Head of caudate nucleus (tissue), 42 donors: ENCODE measurements at regions not wholly inside any gene's neighbourhood (a gene's known extent, or its start where the extent isn't known, plus 50 kb on each side); places are given as distances from the start of the nearest gene placed in this dataset.
A peak's percentile ranks its signal among the peaks of the same experiment; 100 is the strongest.

Source experiments
- DNase-seq, 42 donors: peaks; one replicate each; pipeline versions ENCODE4 v3.0.0 to v3.0.0-alpha.2; 2020 to 2021; ENCODE audit warnings: mixed read lengths in 7 of 42
- intact Hi-C: fragments of 100-400 bp; cut with DNase I; formaldehyde crosslinking; loops from one replicate; pipeline ENCODE4 v1.15.0; 2022

DNA sequence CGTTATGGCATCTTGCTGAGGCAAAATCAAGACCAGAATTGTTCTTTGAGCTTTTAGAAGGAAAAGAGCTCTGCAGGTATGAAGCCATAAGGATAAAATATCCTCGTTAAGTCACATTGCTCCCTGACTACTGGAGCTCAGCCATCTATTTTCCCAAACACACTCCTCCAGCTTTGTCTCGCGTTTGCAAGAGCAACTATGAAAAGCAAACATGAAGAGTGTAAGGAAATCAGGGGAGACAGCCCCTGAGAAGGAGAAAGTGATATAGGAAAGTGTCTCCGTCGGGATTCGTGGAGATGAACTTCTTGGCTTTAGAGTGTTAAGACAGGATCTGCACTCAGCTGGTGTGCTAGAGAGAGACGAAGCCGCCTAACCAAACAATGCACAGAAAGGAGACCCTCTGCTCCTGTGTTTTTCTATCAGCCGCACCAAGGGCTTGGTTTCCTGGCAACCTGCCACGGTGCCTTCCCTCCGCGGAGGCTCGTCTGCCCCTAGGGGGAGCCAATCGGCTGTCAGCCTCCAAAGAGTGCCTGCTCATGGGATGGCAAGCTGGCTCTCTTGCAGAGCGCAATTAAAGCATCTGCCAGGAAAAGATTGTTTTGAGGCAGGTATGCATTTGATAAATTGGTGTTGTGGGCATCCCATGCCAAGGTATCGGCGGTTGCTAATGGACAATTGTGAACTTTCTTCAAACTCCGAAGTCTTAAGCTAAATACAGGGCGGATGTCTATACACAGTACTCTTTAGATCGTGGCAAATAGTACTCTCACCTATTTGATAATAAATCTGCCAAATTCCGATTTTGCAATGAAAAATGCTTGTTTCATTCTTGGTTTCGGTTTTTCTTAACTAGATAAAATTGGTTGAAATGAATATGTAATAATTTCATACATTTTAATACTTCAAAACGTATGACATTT lies 603.2 kb downstream of the RNF144B start:
- intact Hi-C loops = no loop called here
- peak; percentile 54 to 93 (median 84) for DNase-seq

DNA sequence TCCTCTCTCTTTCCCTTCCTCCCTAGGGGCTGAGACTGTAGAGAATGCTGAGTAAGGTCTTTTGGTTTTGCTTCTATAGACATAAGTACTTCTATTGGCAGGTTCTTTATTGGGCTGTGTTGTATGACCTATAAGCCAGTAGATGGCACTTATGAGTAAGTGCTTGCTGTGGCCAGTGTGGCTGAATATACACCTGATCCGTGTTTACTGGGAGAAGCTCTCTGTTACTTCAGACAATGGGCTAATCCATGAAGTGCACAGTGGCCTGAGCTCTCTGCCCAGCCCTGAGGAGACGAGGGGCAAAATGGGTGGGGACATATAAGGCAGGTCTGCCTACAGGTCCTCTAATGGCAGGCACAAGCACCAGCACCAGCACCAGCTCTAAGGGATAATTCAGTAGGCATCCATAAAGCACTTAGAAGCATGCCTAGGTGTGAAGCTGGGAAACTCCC lies 610.3 kb downstream of the RNF144B start:
- intact Hi-C loops = no loop called here
- DNase-seq = no peak

DNA sequence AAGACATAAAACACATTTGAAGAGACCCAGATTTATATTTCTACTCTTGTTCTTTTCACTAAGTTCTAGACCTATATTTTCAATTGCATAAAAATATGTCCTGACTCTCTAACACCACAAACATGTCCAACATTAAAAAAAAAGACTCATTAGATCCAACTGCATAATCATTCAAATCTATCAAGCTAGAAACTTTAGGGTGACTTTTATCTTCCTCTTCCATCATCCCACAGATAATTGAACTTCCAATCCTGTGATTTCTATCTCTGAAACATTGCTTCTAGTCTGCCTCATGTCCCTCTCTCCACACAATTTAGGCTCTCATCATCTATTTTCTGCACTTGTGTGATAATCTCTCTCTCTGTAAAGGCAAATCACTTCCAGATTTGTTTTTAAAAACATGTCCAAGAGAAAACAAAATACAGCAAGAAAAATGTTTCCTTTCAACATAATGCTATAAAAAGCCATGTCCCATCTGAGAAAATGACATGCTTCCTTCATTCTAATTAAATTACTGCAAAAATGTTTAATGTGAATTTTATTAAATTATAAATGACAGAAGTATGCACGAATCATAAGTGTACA lies 615.9 kb downstream of the RNF144B start:
- no peak for DNase-seq
- intact Hi-C loops = no loop called here

DNA sequence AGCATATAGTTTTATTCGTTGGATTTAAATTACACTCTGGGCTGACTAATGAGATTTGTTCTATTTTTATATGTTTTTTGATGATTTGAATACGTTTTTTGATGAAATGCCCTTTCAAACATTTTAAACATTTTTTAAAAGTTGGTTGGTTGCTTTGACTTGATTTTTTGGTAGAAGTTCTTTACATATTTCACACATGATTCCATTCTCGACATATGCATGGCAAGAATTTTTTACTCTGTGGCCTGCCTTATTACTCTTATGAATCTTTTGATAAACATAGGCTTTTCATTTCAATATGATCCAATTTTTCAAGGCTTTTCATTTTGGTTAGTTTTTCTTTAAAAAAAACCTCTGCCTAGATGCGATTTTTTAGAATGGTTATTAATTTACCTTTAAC lies 617.0 kb downstream of the RNF144B start:
- intact Hi-C loops = no loop called here
- no peak for DNase-seq

DNA sequence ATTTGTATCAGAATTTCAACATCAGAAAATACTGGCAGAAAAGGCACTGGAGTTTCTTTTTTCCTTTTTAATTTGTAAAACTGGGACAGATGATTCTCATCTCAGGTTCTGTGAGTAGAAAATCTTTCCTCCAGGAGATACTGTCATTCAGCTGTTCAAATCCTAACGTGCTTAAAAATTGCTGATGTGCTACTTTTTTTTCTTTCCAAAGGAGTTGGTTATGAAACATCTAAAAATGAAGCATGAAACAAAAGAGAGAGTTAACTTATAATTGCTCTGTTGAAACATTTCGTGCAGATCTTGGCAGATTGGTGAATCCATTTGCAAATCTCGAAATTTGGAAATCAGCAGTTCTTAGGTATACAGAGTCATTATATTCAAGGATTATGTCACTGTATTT lies 622.6 kb downstream of the RNF144B start:
- no peak for DNase-seq
- intact Hi-C loops = no loop called here

DNA sequence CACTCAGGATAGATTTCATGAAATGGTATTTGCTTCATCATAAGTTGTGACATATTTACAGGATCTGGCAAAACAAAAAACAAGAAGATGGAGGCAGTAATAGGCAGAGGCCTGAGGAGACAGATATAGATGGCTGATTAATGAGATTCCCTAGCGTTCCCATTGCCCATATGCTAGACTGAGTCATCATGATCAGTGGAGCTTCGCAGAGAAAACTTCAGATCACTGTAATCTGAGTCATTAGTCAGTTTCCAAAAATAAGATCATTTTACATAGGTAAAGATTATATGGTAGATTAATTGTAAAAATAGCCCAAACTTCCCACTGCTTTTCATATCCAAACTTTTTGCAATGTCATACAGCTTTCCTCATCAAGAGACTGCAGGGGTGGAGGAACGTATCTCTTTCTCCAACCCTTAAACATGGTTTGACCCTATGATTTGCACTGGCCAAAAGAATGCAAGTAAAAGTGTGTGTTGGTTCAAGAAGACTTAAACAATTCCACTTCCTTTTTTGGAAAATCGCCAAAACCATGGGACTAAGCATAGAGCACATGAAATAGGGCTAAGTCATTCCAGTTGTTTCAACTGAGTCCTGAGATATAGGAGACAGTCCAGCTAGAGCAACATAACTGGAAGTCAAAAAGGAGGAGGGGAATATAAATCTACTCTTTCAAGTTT lies 626.0 kb downstream of the RNF144B start:
- intact Hi-C loops = no loop called here
- DNase-seq = no peak

DNA sequence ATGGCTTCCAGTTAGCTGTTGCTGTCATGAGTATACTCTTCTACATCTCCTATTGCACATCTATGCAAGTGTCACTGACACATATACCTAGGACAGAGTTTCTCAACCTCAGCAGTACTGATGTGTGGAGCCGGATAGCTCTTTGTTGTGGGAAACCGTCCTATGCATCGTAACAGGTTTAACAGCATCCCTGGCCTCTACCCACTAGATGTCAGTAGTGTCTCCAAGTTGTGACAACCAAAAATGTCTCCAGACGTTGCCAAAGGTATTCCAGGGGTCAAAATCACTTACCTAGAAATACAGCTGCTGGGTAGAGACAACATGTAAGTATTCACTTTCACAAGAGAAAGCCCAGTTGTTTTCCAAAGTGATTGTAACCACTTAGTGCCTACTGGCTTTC lies 637.6 kb downstream of the RNF144B start:
- intact Hi-C loops = no loop called here
- DNase-seq = peak in 11 of 42 donors; percentile 7 to 60 (median 34)

DNA sequence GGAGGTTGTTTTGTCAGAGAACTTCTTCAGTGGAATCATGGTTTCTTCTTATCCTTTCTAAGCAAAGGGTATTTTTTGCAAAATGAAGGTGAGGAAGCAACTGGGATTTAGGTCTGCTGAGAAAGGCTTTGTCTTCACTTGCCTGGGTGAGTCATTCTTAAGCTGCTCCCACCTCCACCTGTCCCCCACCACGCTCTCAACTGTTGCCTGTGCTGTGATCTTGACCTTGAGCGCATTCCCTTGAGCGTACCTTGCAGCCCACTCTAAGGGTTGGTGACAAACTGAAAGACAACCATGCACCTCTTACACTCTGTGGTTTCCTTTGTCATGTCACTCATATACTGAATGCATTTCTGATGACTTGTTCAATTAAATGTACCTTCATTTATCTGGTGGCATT lies 641.1 kb downstream of the RNF144B start:
- peak in 34 of 42 donors; percentile 5 to 85 (median 41) for DNase-seq
- intact Hi-C loops = no loop called here

DNA sequence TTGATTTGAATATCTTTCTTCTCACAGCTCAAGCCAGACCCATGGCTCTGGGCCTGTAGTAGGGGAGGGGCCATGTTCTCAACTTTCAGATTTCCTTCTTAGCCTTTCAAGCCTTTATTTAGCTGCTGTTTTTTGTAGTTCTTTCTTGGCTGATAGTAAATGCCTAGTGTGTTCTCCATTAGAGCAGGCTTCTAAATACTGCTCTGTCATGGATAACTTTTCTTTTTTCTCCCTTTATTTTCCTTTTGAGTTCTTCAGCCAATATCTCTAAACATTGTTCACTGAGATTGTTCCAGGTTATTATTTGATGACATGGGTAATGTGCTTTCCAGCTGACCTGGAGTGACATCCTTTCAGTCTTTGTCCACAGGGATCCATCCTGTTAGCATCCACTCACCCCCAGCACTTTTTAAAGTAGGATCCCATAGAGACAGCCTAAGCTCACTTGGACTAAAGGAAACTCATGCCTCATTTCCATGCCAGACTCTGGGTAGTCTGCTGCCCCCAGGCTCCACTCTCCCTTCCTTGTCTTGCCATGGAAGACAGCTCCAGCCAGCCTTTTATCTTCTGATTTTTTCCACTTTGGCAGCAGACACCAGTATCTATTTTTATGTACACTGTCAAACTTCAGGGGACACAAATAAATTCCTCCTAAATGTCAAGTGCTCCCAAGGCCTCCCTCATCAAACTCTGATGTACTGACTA lies 645.6 kb downstream of the RNF144B start:
- intact Hi-C loops = no loop called here
- DNase-seq = peak in 4 of 42 donors; percentile 5 to 45 (median 18)

DNA sequence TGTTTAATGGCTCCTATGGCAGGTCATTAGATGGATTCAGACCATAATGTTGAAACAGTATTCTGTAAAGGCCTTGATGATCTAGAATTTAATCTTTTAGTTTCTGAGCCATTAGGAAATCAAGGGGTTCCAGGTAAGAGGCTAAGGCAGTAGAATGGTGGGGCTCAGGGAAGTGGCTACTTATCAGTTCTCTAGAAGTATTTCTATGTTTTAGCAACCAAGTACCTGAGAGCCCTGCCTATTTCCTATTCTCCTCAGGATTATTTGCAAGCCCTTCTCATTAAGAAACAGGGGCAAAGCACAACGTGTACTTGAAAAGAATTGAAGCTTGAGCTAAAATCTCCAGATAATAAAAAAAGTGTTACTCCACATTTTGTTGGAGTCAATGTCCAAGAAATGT lies 646.5 kb downstream of the RNF144B start:
- no peak for DNase-seq

DNA sequence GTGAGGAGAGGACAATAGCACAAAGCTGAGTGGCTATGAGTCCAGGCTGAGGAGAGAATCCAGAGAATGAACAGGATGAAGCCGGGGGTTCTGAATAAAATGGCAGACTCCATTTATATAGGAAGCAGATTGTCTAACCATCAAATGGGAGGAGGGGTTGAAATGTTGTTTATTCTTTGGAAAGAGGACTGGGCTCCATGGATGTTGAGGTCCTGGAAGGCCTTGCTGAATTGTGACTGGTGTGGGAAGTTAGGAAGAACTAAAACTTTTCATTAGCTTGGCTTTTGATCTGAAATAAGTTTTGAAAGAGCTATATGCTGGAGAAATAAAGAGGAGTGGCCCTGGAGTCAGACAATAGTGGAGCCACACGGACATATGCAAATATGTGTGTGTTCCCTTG lies 647.8 kb downstream of the RNF144B start:
- DNase-seq = no peak
- intact Hi-C loops = no loop called here

More for the DNA sequence above, 646.5 kb downstream of the RNF144B start:
- intact Hi-C loops = no loop called here

DNA sequence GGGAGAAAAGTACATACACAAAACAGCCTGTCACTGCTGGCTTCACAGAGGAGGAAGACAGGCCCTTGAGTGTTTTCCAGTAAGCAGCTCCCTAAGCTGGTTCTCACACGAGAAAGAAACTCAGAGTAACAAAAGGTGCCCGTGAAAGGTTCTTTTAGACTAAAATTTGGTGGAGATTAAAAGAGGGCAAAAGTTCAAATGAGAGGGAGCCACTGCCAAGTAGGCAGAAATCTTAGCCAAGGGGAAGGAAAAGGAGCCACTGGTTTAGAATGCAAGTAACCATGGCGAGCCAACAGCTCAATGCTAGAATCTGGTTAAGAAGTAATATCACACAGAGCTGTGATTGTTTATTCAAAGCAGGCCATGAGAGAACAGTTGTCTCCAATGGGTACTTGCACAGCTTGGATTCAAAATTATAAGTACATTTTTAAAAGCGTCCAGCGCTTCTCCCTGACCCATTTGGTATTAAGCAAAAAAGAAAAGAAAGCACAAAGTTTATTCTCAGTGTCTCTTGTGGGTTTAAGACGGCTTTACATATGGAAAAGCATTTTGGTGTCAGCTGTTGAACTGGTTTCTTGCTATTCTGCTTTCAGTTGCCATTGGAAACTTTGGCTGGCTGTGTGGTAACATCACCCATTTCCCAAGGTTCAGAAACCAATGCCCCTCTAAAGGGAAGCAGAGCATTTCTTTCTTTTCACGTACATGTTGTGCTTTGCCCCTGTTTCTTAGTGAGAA lies 648.5 kb downstream of the RNF144B start:
- peak in 16 of 42 donors; percentile 7 to 65 (median 26) for DNase-seq
- intact Hi-C loops = no loop called here

DNA sequence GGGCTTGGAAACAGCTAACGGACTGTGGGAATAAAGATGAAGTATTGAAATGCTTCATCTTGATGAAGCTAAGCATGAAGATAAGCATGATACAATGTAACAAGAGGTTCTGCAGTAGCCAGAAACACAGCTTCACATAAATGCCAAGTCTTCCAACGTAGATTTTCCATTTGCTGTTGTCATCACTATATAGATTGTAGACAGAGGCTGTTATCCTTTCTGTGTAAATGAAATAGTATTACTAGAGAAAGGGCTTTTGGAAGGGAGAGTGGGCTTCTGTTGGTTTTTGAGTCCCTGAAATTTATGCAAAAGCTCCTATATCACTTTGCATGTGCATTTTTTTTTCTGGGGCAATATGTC lies 649.0 kb downstream of the RNF144B start:
- no peak for DNase-seq
- intact Hi-C loops = no loop called here

DNA sequence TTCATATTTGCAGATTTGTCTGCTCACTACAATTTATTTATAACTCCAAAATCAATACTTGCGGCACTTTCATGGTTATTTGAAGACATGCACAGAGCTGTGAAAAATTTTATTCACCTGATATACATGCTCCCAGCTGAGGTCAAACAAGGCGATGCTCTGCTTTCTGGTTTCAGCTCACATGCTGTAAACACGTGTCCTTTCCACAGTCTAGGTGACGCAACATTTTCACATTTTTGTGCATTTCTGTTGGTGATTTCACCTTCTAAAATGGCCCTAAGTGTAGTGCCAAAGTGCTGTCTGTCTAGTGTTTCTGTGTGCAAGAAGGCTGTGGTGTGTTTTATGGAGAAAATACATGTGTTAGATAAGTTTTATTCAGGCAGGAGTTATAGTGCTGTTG lies 650.5 kb downstream of the RNF144B start:
- no peak for DNase-seq
- intact Hi-C loops = no loop called here

DNA sequence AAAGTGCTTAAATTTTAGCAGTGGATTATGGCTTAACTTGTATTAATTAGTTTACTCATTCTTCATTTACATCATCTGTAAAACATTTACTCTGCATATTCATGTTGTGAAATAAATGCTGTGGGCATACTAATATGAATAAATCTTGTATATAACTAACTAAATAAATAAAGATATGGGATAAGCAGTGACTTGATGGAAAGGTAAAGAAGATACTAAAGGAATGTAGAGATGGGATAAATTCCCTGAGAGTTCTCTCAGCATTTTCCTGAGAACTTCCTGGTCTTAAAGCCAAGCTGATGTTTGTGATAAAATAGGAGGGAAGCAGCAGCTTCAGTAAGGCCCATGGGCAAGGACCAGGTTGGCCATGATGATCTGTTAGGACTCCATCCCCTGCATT lies 652.1 kb downstream of the RNF144B start:
- intact Hi-C loops = no loop called here
- DNase-seq = no peak

DNA sequence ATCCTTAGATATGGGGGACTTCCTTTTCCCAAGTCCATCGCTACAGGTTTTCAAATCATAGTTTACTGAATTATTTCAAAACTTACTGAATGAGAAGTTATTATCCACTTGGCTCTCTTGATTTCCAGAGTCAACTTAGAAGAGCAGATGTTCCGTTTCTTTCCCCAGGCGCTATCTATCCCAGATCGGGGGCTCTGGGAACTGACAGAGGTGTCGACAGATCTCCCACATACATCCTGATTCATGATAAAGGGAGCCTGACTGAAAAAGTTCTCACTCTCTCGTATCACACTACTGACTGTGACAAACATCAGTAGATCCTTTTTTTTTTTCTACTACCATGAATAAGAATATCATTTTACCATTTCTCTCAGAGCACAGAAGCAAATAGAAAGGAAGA lies 654.8 kb downstream of the RNF144B start:
- DNase-seq = no peak
- intact Hi-C loops = no loop called here

DNA sequence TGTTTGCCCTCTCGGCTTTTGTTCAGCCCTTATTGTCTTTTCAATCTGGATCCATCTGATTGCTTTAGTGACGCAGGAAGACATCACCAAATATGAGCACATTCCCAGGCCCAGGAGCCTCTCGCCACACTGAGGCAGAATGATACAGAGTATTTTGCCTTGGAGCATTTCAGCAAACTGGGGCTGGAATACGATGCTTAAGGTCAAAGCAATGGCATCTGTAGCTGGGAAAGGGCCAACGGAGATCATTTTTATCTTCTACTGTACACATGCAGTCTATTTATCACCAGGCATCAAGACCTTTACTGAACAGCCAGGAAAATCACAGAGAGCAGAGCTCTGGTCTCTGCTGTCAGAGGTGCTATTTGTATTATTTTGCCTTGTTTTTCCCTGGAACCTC lies 655.3 kb downstream of the RNF144B start:
- intact Hi-C loops = no loop called here
- DNase-seq = no peak

DNA sequence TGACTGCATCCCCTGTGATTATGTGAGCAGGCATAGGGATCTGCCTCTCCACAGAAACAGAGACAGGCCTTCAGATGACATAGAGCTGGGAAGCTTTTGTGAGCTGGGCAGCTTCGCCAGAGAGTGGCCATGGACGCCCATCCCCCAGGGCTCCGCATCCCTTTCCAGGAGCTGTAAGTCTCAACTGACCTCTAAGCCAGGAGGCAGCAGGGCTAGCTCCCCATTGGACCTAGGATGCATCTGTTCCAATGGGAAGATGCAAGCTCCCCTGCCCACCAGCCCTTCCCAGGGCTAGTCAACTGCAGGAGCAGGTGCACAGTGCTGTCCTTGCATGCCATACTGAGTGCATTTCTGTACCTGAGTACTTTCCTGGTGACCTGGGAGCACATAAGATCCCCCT lies 663.6 kb downstream of the RNF144B start:
- DNase-seq = no peak
- intact Hi-C loops = no loop called here

DNA sequence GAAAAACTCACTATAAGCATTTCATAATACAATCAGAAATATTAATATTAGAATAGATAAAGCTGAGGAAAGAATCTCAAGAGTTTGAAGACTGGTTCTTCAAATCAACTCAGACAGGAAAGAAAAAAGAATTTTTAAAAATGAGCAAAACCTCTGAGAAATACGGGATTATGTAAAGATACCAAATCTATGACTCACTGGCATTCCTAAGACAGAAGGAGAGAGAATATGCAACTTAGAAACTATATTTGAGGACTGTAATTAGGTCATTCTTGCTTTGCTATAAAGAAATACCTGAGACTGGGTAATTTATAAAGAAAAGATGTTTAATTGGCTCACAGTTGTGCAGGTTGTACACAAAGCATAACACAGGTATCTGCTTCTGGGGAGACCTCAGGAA lies 665.1 kb downstream of the RNF144B start:
- DNase-seq = no peak
- intact Hi-C loops = no loop called here
